AG04450 (cell line): ENCODE measurements at regions not wholly inside any gene's neighbourhood (a gene's known extent, or its start where the extent isn't known, plus 50 kb on each side); places are given as distances from the start of the nearest gene placed in this dataset.

Experiments
- CTCF ChIA-PET: fragments of 300-600, 350-600 bp; formaldehyde crosslinking; extraction: SDS; loops from one replicate; lab custom pipeline; 2022; ENCODE audit warnings: antibody characterized with exemption, inconsistent platforms; lab: Charles Lee
- POLR2A ChIA-PET: fragments of 350-600 bp; formaldehyde crosslinking; extraction: SDS; loops from one replicate; lab custom pipeline; 2021; ENCODE audit warnings: antibody characterized with exemption, inconsistent platforms; lab: Yijun Ruan, JAX
- DNase-seq: peaks from one replicate; pipeline ENCODE4 v3.0.0-alpha.2; 2011; ENCODE audit warnings: low read depth, low spot score
- H3K27ac ChIP-seq: one replicate; pipeline ENCODE4 v1.5.1; 2012; ENCODE audit warnings: low read depth, low read length, control low read depth
- H3K27me3 ChIP-seq: one replicate; pipeline ENCODE4 v1.6.0; 2012; ENCODE audit warnings: low read length; ENCODE audit not compliant: control insufficient read depth, insufficient read depth
- H3K4me3 ChIP-seq: 2 replicates; pipeline ENCODE4 v1.5.1; 2011; ENCODE audit warnings: mild to moderate bottlenecking, low read depth, low read length, control low read depth
- H3K9me3 ChIP-seq: 2 replicates; pipeline ENCODE4 v1.5.1; 2012; ENCODE audit warnings: low read length; ENCODE audit not compliant: control insufficient read depth, insufficient read depth
- TF ChIP-seq, protein P1 (sequence below): IDR thresholded peaks from 2 replicates; pipeline ENCODE4 v1.5.1; 2011; ENCODE audit warnings: low read depth, low read length, control low read depth, inconsistent platforms

DNA sequence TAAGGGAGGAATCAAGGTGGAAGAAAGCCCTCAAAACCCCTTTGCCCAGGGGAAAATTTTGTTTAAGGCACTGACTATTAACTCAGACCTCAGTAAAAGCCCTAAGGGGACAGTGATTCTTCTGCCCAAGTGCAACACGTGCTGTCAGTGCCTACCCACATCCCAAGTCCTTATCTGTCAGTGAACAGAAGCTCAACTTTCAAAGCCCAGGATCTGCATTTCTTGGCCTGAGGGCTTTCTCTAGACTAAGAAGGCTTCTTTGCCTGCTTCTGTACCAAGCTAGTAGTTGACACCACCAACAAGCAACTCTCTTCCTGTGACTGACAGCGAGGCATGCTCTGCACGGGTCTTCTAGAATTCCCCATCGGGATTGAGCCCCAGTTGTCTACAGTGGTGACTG lies 416.0 kb upstream of the SPTLC3 start:
- CTCF ChIA-PET = no interaction called here
- POLR2A ChIA-PET = no interaction called here
- Histone ChIP-seq H3K9me3 (peaks cover 18% of the 10 kb centered on the region), H3K27ac (no peak overlapping the region), H3K4me3 (no peak overlapping the region), H3K27me3 (no peaks in the 10 kb centered on the region)
- no peak for DNase-seq
- TF ChIP-seq, protein P1, sequence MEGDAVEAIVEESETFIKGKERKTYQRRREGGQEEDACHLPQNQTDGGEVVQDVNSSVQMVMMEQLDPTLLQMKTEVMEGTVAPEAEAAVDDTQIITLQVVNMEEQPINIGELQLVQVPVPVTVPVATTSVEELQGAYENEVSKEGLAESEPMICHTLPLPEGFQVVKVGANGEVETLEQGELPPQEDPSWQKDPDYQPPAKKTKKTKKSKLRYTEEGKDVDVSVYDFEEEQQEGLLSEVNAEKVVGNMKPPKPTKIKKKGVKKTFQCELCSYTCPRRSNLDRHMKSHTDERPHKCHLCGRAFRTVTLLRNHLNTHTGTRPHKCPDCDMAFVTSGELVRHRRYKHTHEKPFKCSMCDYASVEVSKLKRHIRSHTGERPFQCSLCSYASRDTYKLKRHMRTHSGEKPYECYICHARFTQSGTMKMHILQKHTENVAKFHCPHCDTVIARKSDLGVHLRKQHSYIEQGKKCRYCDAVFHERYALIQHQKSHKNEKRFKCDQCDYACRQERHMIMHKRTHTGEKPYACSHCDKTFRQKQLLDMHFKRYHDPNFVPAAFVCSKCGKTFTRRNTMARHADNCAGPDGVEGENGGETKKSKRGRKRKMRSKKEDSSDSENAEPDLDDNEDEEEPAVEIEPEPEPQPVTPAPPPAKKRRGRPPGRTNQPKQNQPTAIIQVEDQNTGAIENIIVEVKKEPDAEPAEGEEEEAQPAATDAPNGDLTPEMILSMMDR = no peak

GRCh38 chr20:12593342-12593873 lies 415.4 kb upstream of the SPTLC3 start:
- POLR2A ChIA-PET = no interaction called here
- CTCF ChIA-PET = no interaction called here
- TF ChIP-seq, protein P1 = no peak
- Histone ChIP-seq H3K9me3 (peaks cover 18% of the 10 kb centered on the region), H3K27me3 (no peaks in the 10 kb centered on the region), H3K4me3 (no peak overlapping the region), H3K27ac (no peak overlapping the region)
- DNase-seq = no peak

DNA sequence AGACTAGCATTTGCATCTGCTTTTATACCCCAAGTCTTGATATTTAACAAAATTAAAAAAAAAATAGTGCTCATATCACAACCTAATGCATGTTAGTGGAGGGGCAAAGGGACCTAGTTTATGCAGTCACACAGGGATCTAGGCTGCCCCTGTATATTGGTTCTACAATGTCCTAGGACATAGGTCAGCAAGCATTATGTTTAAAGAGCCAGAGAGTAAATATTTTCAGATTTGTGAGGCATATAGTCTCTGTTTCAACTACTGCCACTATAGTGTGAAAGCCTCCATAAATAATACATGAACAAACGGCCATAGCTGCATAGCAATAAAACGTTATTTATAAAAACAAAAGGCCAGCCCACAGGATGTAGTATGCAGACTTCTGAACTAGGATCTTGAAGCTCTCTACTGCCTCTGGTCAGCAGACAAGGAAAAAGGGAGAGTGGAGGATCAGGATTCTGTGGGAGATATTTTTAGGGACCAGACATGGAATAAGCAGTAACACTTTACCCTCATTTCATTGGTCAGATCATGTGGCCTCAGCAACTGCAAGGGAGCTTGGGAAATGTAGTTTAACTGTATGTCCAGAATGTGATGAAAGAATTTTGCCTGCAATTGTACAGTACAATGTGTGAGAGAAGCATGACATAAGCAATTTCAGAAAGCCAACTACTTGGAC lies 414.2 kb upstream of the SPTLC3 start:
- Histone ChIP-seq H3K27me3 (no peaks in the 10 kb centered on the region), H3K9me3 (peaks cover 15% of the 10 kb centered on the region), H3K4me3 (no peak overlapping the region), H3K27ac (no peak overlapping the region)
- ChIA-PET CTCF (no interaction called here), POLR2A (no interaction called here)
- no peak for DNase-seq
- TF ChIP-seq, protein P1 = no peak

GRCh38 chr20:12595841-12596240 lies 412.9 kb upstream of the SPTLC3 start:
- CTCF ChIA-PET = no interaction called here
- Histone ChIP-seq H3K9me3 (peaks cover 11% of the 10 kb centered on the region; the same call in 1 of the 2 replicates), H3K4me3 (no peak overlapping the region), H3K27ac (no peak overlapping the region), H3K27me3 (no peaks in the 10 kb centered on the region)
- TF ChIP-seq, protein P1 = no peak
- DNase-seq = no peak
- POLR2A ChIA-PET = no interaction called here

GRCh38 chr20:12596863-12597262 lies 411.9 kb upstream of the SPTLC3 start:
- ChIA-PET POLR2A (no interaction called here), CTCF (no interaction called here)
- peaks cover 11% of the 10 kb centered on the region; the same call in 1 of the 2 replicates for H3K9me3 ChIP-seq
- no peak overlapping the region for H3K27ac ChIP-seq
- no peaks in the 10 kb centered on the region for H3K27me3 ChIP-seq
- H3K4me3 ChIP-seq = no peak overlapping the region
- TF ChIP-seq, protein P1 = no peak
- no peak for DNase-seq
